ENCODE measurements at regions not wholly inside any gene's neighbourhood (a gene's known extent, or its start where the extent isn't known, plus 50 kb on each side); places are given as distances from the start of the nearest gene placed in this dataset.

DNA sequence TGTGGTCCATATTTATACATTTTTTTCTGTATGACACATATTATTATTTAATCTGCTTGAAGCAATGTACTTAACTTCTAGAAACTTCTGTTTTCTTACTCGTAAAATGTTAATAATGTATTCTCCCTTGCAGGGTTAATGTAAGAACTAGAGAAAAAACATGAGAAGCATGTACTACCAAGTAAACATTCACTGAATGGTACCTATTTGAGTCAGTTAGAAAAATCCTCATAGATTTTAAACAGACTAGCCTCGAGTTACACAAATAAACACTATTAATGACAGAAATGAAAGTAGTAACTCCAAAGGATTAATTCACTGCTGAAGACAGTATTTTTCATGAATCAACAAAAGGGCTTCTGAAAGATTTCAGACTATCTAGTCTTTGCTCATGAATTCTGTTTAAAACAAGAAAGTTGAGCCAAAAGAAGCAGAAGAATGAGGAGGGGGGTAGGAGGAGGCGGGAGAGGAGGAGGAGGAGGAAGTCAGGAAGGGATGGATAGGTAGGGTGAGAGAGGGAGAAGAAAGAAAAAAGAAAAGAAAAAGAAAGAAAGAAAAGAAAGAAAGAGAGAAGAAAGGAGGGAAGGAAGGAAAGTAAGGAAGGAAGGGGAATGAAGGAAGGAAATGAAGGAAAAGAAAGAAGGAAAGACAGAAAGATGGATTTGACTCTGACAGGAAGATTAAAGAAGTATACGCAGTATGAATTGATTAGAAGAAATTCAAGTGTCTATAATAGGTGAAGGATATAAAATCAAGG lies 68.2 kb upstream of the CCDC91 start:
- H3K27ac Mint-ChIP-seq, result peak overlapping the region; percentile 47
- no peaks in the 10 kb centered on the region for H3K27me3 Mint-ChIP-seq (ENCODE audit: low read depth)
- peaks cover 2% of the 10 kb centered on the region for H3K9me3 Mint-ChIP-seq
- TF ChIP-seq, protein P1, sequence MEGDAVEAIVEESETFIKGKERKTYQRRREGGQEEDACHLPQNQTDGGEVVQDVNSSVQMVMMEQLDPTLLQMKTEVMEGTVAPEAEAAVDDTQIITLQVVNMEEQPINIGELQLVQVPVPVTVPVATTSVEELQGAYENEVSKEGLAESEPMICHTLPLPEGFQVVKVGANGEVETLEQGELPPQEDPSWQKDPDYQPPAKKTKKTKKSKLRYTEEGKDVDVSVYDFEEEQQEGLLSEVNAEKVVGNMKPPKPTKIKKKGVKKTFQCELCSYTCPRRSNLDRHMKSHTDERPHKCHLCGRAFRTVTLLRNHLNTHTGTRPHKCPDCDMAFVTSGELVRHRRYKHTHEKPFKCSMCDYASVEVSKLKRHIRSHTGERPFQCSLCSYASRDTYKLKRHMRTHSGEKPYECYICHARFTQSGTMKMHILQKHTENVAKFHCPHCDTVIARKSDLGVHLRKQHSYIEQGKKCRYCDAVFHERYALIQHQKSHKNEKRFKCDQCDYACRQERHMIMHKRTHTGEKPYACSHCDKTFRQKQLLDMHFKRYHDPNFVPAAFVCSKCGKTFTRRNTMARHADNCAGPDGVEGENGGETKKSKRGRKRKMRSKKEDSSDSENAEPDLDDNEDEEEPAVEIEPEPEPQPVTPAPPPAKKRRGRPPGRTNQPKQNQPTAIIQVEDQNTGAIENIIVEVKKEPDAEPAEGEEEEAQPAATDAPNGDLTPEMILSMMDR (IDR thresholded peaks at IDR 0.05; ENCODE audit: unreplicated experiment), result no peak
- no peaks in the 10 kb centered on the region for H3K36me3 Mint-ChIP-seq
- no peak overlapping the region for H3K4me3 Mint-ChIP-seq
- no peak for DNase-seq (ENCODE audit: low spot score in 2 of 2, unreplicated experiment in 2 of 2)
- peaks cover 21% of the 10 kb centered on the region for H3K4me1 Mint-ChIP-seq

DNA sequence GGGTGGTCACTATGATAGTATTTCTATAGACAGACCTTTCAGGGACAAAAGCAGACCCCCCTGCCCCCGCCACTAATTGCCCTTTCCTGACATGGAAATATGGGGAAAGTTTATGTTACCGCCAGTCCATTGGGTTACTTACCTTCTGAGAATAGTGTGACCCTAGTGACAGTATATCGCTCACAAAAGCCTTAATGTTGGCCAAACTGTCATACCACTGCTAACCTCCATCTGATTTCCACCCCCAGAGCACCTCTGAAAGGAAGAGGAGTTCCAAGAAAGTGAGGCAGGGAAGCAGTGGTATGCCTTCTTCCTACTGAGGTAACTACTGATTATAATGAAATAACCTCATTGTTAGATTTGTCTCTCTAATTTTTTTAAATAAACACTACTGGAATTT lies 67.5 kb upstream of the CCDC91 start:
- Mint-ChIP-seq H3K9me3 (no peaks in the 10 kb centered on the region), H3K27me3 (ENCODE audit: low read depth) (no peaks in the 10 kb centered on the region), H3K4me1 (peaks cover 21% of the 10 kb centered on the region), H3K27ac (peak overlapping the region; percentile 47), H3K4me3 (no peak overlapping the region), H3K36me3 (no peaks in the 10 kb centered on the region)
- TF ChIP-seq, protein P1 (IDR thresholded peaks at IDR 0.05; ENCODE audit: unreplicated experiment), result no peak
- DNase-seq (ENCODE audit: low spot score in 2 of 2, unreplicated experiment in 2 of 2), result no peak

DNA sequence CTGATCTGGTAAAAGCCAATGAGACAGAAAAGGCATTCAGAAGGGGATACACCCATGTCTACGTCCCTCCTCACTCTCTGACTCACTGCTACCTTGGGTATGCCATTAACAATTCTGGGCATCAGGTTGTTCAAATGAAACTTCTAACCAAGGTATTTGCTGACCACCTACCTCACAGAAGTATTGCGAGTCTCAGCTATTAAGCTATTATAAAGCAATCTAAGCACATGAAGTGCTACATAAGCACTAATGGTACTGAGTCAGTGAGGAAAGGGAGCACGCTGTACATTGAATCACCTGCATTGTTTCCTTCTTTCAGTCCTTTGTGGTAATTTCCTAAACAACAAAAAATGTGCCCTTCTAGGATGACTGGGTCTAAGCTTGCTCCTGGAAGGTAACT lies 62.8 kb upstream of the CCDC91 start:
- no peaks in the 10 kb centered on the region for H3K27me3 Mint-ChIP-seq (ENCODE audit: low read depth)
- H3K9me3 Mint-ChIP-seq, result no peaks in the 10 kb centered on the region
- TF ChIP-seq, protein P1 (IDR thresholded peaks at IDR 0.05; ENCODE audit: unreplicated experiment), result no peak
- H3K36me3 Mint-ChIP-seq, result no peaks in the 10 kb centered on the region
- H3K27ac Mint-ChIP-seq, result no peak overlapping the region
- peaks cover 49% of the 10 kb centered on the region for H3K4me1 Mint-ChIP-seq
- DNase-seq (ENCODE audit: low spot score in 2 of 2, unreplicated experiment in 2 of 2), result no peak
- no peak overlapping the region for H3K4me3 Mint-ChIP-seq

DNA sequence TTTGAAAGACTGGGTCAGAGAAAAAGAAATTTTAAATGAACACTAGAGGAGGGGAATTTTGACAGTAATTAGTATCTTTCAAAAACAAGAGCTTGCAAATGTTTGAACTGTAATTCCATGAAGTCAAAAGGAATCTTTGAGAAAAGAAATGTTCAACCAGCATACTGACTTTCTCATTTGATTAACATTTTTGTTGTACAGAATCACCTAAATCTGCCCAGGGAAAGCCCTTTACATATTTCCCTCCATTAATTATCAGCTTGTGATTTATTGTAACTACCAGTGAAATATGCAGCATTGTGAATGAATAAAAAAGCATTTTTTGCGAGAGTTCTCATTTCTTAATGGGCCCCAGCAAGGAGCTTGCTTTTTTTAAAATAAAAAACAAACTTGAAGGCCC lies 61.2 kb upstream of the CCDC91 start:
- H3K4me1 Mint-ChIP-seq, result peaks cover 48% of the 10 kb centered on the region
- H3K27me3 Mint-ChIP-seq (ENCODE audit: low read depth), result no peaks in the 10 kb centered on the region
- H3K36me3 Mint-ChIP-seq, result no peaks in the 10 kb centered on the region
- H3K9me3 Mint-ChIP-seq, result no peaks in the 10 kb centered on the region
- no peak for DNase-seq (ENCODE audit: low spot score in 2 of 2, unreplicated experiment in 2 of 2)
- H3K4me3 Mint-ChIP-seq, result no peak overlapping the region
- TF ChIP-seq, protein P1 (IDR thresholded peaks at IDR 0.05; ENCODE audit: unreplicated experiment), result no peak
- peak overlapping the region; percentile 76 for H3K27ac Mint-ChIP-seq

DNA sequence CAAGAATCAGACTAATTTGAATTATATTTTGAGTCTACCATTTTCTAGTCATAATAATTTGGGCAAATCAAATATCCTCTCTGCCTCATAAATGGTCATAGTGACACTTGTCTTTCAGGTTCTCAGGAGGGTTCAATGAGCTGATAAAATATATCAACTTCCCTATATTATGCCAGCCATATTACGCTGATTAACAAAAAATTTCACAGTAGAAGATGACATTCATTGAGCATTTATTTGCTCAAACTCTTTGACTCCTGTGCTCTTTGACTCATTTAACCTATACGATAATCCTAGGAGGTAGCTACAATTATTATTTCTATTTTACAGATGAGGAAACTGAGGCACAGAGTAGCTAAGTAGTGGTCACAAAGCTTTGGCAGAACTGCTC lies 60.0 kb upstream of the CCDC91 start:
- H3K4me1 Mint-ChIP-seq, result peaks cover 40% of the 10 kb centered on the region
- H3K36me3 Mint-ChIP-seq, result no peaks in the 10 kb centered on the region
- no peak for DNase-seq (ENCODE audit: low spot score in 2 of 2, unreplicated experiment in 2 of 2)
- TF ChIP-seq, protein P1 (IDR thresholded peaks at IDR 0.05; ENCODE audit: unreplicated experiment), result no peak
- peak overlapping the region; percentile 77 for H3K27ac Mint-ChIP-seq
- H3K4me3 Mint-ChIP-seq, result no peak overlapping the region
- no peaks in the 10 kb centered on the region for H3K27me3 Mint-ChIP-seq (ENCODE audit: low read depth)
- no peaks in the 10 kb centered on the region for H3K9me3 Mint-ChIP-seq

Measured in mesothelial cell of epicardium (in vitro differentiated cells).